HCT116 (cell line): ENCODE measurements at regions not wholly inside any gene's neighbourhood (a gene's known extent, or its start where the extent isn't known, plus 50 kb on each side); places are given as distances from the start of the nearest gene placed in this dataset.

Experiments used
- CTCF ChIP-seq, 3 experiments: fragments of 200-600 bp in 1 of 3; sonication (generic) in 1 of 3; IDR thresholded peaks in 2 of 3; conservative IDR thresholded peaks in 1 of 3; 2 replicates each; pipeline ENCODE4 v1.5.1; 2012 to 2017; ENCODE audit warnings: low read depth in 2 of 3, low read length in 2 of 3, antibody characterized with exemption in 1 of 3, borderline replicate concordance in 1 of 3, control low read depth in 1 of 3, mild to moderate bottlenecking in 1 of 3, mixed read lengths in 1 of 3, mixed run types in 1 of 3, moderate library complexity in 1 of 3; ENCODE audit not compliant: insufficient read depth in 1 of 3
- FOSL1 ChIP-seq: IDR thresholded peaks from 2 replicates; pipeline ENCODE4 v1.6.1; 2012; ENCODE audit warnings: low read depth
- POLR2A ChIP-seq: IDR thresholded peaks from 2 replicates; pipeline ENCODE4 v1.7.0; 2011; ENCODE audit warnings: borderline replicate concordance; ENCODE audit not compliant: insufficient read depth, insufficient read length; ENCODE audit errors: extremely low read depth
- REST ChIP-seq: IDR thresholded peaks from 2 replicates; pipeline ENCODE4 v1.6.1; 2012; ENCODE audit warnings: low read depth

GRCh38 chr4:100014616-100015015 lies 64.5 kb upstream of the H2AZ1 start:
- TF ChIP-seq POLR2A (no peak), CTCF (IDR thresholded peaks at IDR 0.05 in 2 of 3, conservative IDR thresholded peaks at IDR 0.05 in 1 of 3; ENCODE audit: borderline replicate concordance in 1 of 3, insufficient read depth in 1 of 3, low read depth in 2 of 3, low read length in 2 of 3) (no peak), FOSL1 (no peak), REST (no peak)
